ENCODE measurements at regions not wholly inside any gene's neighbourhood (a gene's known extent, or its start where the extent isn't known, plus 50 kb on each side); places are given as distances from the start of the nearest gene placed in this dataset.
"Not testable (repeated sequence)": the region's sequence is repeated elsewhere in the genome, so short reads cannot be mapped to it uniquely, and the experiment has no call there.

GRCh38 chr2:87352178-87352934 lies 330.7 kb upstream of the PLGLB1 start:
- TF ChIP-seq, protein P1, sequence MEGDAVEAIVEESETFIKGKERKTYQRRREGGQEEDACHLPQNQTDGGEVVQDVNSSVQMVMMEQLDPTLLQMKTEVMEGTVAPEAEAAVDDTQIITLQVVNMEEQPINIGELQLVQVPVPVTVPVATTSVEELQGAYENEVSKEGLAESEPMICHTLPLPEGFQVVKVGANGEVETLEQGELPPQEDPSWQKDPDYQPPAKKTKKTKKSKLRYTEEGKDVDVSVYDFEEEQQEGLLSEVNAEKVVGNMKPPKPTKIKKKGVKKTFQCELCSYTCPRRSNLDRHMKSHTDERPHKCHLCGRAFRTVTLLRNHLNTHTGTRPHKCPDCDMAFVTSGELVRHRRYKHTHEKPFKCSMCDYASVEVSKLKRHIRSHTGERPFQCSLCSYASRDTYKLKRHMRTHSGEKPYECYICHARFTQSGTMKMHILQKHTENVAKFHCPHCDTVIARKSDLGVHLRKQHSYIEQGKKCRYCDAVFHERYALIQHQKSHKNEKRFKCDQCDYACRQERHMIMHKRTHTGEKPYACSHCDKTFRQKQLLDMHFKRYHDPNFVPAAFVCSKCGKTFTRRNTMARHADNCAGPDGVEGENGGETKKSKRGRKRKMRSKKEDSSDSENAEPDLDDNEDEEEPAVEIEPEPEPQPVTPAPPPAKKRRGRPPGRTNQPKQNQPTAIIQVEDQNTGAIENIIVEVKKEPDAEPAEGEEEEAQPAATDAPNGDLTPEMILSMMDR (IDR thresholded peaks at IDR 0.05): not testable (repeated sequence)
- TF ChIP-seq EZH2 (IDR thresholded peaks at IDR 0.05; ENCODE audit: borderline replicate concordance, insufficient read depth, low read depth, low read length, poor library complexity, severe bottlenecking): not testable (repeated sequence)
